Tibial nerve (tissue), 3 donors: ENCODE measurements at regions not wholly inside any gene's neighbourhood (a gene's known extent, or its start where the extent isn't known, plus 50 kb on each side); places are given as distances from the start of the nearest gene placed in this dataset.

Experiments used
- CTCF ChIP-seq, 5 experiments: fragments of 200-600 bp in 3 of 5; fragments of 450-650 bp in 2 of 5; sonication (generic) in 3 of 5; IDR thresholded peaks; one replicate each; pipeline ENCODE4 v1.5.1; 2016 to 2019; ENCODE audit warnings: antibody characterized with exemption in 5 of 5, mild to moderate bottlenecking in 3 of 5, moderate library complexity in 2 of 5
- POLR2A ChIP-seq, 2 donors: fragments of 450-650 bp; IDR thresholded peaks; one replicate each; pipeline ENCODE4 v1.6.1; 2017; ENCODE audit warnings: antibody characterized with exemption in 2 of 2, mild to moderate bottlenecking in 2 of 2, moderate library complexity in 2 of 2

GRCh38 chr6:44567406-44567805, 179.9 kb downstream of the CDC5L start:
- no peak for TF ChIP-seq CTCF (IDR thresholded peaks at IDR 0.05)
- TF ChIP-seq POLR2A (IDR thresholded peaks at IDR 0.05) = no peak
